ENCODE measurements at regions not wholly inside any gene's neighbourhood (a gene's known extent, or its start where the extent isn't known, plus 50 kb on each side); places are given as distances from the start of the nearest gene placed in this dataset.

DNA sequence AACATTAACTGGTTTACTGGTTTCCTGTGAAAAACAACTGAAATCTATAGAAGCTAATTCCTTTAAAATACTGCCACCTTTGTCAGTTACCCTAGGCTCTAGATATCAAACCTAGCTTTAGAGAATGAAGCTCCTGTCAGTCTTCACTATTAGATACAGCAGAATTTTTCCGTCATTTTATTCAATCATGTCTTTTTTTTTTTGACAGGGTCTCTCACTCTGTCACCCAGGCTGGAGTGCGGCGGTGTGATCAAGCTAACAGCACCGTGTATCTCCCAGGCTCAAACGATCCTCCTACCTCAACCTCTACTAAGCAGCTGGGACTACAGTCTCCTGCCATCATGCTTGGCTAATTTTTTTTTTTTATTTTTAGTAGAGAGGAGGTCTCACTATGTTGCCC is 415.2 kb upstream of the LRRTM4 start:
- DNase-seq (no peak), ATAC-seq (no peak)
- Mint-ChIP-seq H3K36me3 (no peaks in the 10 kb centered on the region), H3K4me3 (no peak overlapping the region), H3K4me1 (no peaks in the 10 kb centered on the region), H3K27me3 (ENCODE audit: low read depth in 2 of 2) (no peaks in the 10 kb centered on the region), H3K9me3 (peaks cover 7 to 14% of the 10 kb centered on the region in 2 donors), H3K27ac (no peak overlapping the region)
- Histone ChIP-seq H3K4me1 (ENCODE audit: control insufficient read depth, insufficient read depth, low read length) (no peaks in the 10 kb centered on the region), H3K36me3 (ENCODE audit: control insufficient read depth, insufficient read depth, low read length) (no peaks in the 10 kb centered on the region), H3K27ac (ENCODE audit: low read length) (no peak overlapping the region), H3K4me3 (ENCODE audit: low read length) (no peak overlapping the region), H3K9me3 (ENCODE audit: control insufficient read depth, insufficient read depth, low read length) (peaks cover 4% of the 10 kb centered on the region), H3K27me3 (ENCODE audit: control insufficient read depth, insufficient read depth, low read length) (no peaks in the 10 kb centered on the region)
- intact Hi-C loops (cut with micrococcal nuclease): no loop called here
- 96% methylated on average over 5 of the region's 5 CpGs for WGBS (ENCODE audit: insufficient coverage)
- TF ChIP-seq CTCF (IDR thresholded peaks at IDR 0.05): no peak

GRCh38 chr2:77938462-77938861 is 416.3 kb upstream of the LRRTM4 start:
- no peak overlapping the region for H3K4me3 ChIP-seq (ENCODE audit: low read length)
- no peaks in the 10 kb centered on the region for H3K36me3 ChIP-seq (ENCODE audit: control insufficient read depth, insufficient read depth, low read length)
- no peaks in the 10 kb centered on the region for H3K4me1 ChIP-seq (ENCODE audit: control insufficient read depth, insufficient read depth, low read length)
- peaks cover 10 to 16% of the 10 kb centered on the region in 2 donors for H3K9me3 Mint-ChIP-seq
- DNase-seq (no peak), ATAC-seq (no peak)
- TF ChIP-seq CTCF (IDR thresholded peaks at IDR 0.05): no peak
- no peak overlapping the region for H3K27ac ChIP-seq (ENCODE audit: low read length)
- intact Hi-C loops (cut with micrococcal nuclease): no loop called here
- H3K4me3 Mint-ChIP-seq: no peak overlapping the region
- H3K27me3 Mint-ChIP-seq (ENCODE audit: low read depth in 2 of 2): no peaks in the 10 kb centered on the region
- no peaks in the 10 kb centered on the region for H3K36me3 Mint-ChIP-seq
- H3K9me3 ChIP-seq (ENCODE audit: control insufficient read depth, insufficient read depth, low read length): peaks cover 4% of the 10 kb centered on the region
- H3K4me1 Mint-ChIP-seq: no peaks in the 10 kb centered on the region
- 71% methylated on average over 1 of the region's 1 CpG for WGBS (ENCODE audit: insufficient coverage)
- H3K27ac Mint-ChIP-seq: no peak overlapping the region
- H3K27me3 ChIP-seq (ENCODE audit: control insufficient read depth, insufficient read depth, low read length): no peaks in the 10 kb centered on the region

DNA sequence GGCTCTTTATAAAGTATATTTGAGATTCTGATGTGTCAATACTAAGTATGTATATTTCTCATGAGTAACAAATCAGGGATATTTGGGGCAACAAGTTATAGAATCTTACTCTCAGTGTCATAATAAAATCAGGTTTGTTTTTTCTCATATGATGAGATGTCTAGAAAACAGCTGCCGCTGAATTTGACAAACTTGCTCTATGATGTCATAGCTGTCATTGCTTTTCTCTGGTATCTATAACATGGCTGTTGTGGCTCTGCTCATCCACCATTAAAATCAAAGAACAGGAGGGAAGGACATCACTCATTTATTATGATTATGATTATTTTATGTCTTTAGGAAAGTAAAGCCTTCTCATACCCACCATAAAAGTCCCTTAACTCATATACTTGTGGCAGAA is 417.2 kb upstream of the LRRTM4 start:
- Histone ChIP-seq H3K27me3 (ENCODE audit: control insufficient read depth, insufficient read depth, low read length) (no peaks in the 10 kb centered on the region), H3K4me3 (ENCODE audit: low read length) (no peak overlapping the region), H3K27ac (ENCODE audit: low read length) (no peak overlapping the region), H3K36me3 (ENCODE audit: control insufficient read depth, insufficient read depth, low read length) (no peaks in the 10 kb centered on the region), H3K9me3 (ENCODE audit: control insufficient read depth, insufficient read depth, low read length) (peaks cover 4% of the 10 kb centered on the region), H3K4me1 (ENCODE audit: control insufficient read depth, insufficient read depth, low read length) (no peaks in the 10 kb centered on the region)
- Mint-ChIP-seq H3K4me1 (no peaks in the 10 kb centered on the region), H3K4me3 (no peak overlapping the region), H3K27me3 (ENCODE audit: low read depth in 2 of 2) (no peaks in the 10 kb centered on the region), H3K36me3 (peaks cover 5% of the 10 kb centered on the region), H3K9me3 (peaks cover 7 to 14% of the 10 kb centered on the region in 2 donors), H3K27ac (no peak overlapping the region)
- no peak for TF ChIP-seq CTCF (IDR thresholded peaks at IDR 0.05)
- 89% methylated on average over 1 of the region's 1 CpG for WGBS (ENCODE audit: insufficient coverage)
- DNase-seq (no peak), ATAC-seq (no peak)
- intact Hi-C loops (cut with micrococcal nuclease): no loop called here

DNA sequence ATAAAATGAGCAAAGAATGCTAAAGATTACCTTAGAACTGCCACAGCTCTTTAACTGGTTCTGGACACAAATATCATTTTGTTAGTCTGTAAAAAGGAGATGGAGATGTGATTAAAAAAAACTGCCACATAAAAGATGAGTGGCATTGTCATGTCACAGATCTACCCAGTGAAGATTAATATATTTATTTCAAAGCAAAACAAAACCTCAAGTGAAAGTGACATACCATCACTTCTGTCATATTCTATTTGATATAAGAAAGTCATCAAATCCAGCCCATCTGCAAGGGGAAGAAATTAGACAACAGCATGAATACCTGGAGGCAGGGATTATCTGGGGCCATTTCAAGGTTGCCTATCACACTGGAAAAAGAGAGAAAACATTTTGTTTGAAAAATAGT is 417.6 kb upstream of the LRRTM4 start:
- Mint-ChIP-seq H3K27me3 (ENCODE audit: low read depth in 2 of 2) (no peaks in the 10 kb centered on the region), H3K27ac (no peak overlapping the region), H3K4me1 (no peaks in the 10 kb centered on the region), H3K9me3 (peaks cover 8 to 14% of the 10 kb centered on the region in 2 donors), H3K36me3 (peaks cover 10% of the 10 kb centered on the region), H3K4me3 (no peak overlapping the region)
- no peak overlapping the region for H3K27ac ChIP-seq (ENCODE audit: low read length)
- peaks cover 4% of the 10 kb centered on the region for H3K9me3 ChIP-seq (ENCODE audit: control insufficient read depth, insufficient read depth, low read length)
- no peak for TF ChIP-seq CTCF (IDR thresholded peaks at IDR 0.05)
- H3K4me1 ChIP-seq (ENCODE audit: control insufficient read depth, insufficient read depth, low read length): no peaks in the 10 kb centered on the region
- no peak overlapping the region for H3K4me3 ChIP-seq (ENCODE audit: low read length)
- H3K36me3 ChIP-seq (ENCODE audit: control insufficient read depth, insufficient read depth, low read length): no peaks in the 10 kb centered on the region
- no peak for DNase-seq
- no peaks in the 10 kb centered on the region for H3K27me3 ChIP-seq (ENCODE audit: control insufficient read depth, insufficient read depth, low read length)
- no peak for ATAC-seq
- intact Hi-C loops (cut with micrococcal nuclease): no loop called here

Measured in natural killer cell (primary cell).